Activated T-helper 17 cell treated with anti-CD3 and anti-CD28 coated beads, Interleukin-2, amount 50 U/mL, for 72 hours (primary cell): ENCODE measurements at regions not wholly inside any gene's neighbourhood (a gene's known extent, or its start where the extent isn't known, plus 50 kb on each side); places are given as distances from the start of the nearest gene placed in this dataset.
"Not testable (repeated sequence)": the region's sequence is repeated elsewhere in the genome, so short reads cannot be mapped to it uniquely, and the experiment has no call there.

Source experiments
- ATAC-seq: fragments of 150-1000 bp; cut with Tn5 transposase; replicated peaks from 2 replicates; pipeline ENCODE4 v1.10.0; 2021; ENCODE audit warnings: mild to moderate bottlenecking, moderate library complexity
- H3K27ac Mint-ChIP-seq: one replicate; pipeline ENCODE4 v1.8.0; 2022; ENCODE audit warnings: mixed read lengths
- H3K27me3 Mint-ChIP-seq: one replicate; pipeline ENCODE4 v1.8.0; 2022; ENCODE audit warnings: mixed read lengths
- H3K36me3 Mint-ChIP-seq: one replicate; pipeline ENCODE4 v1.8.0; 2022; ENCODE audit warnings: low read depth, mild to moderate bottlenecking, mixed read lengths
- H3K4me1 Mint-ChIP-seq: one replicate; pipeline ENCODE4 v1.8.0; 2022; ENCODE audit warnings: mixed read lengths
- H3K4me3 Mint-ChIP-seq: one replicate; pipeline ENCODE4 v1.8.0; 2022; ENCODE audit warnings: mild to moderate bottlenecking, mixed read lengths
- H3K9me3 Mint-ChIP-seq: one replicate; pipeline ENCODE4 v1.8.0; 2022; ENCODE audit warnings: mixed read lengths

- ATAC-seq = peak; percentile 64
- H3K36me3 Mint-ChIP-seq = peaks cover 14% of the 10 kb centered on the region
- H3K9me3 Mint-ChIP-seq = peaks cover 22% of the 10 kb centered on the region
- peak overlapping the region; percentile 6 for H3K27ac Mint-ChIP-seq
- H3K4me3 Mint-ChIP-seq = peak overlapping the region; percentile 74
- H3K27me3 Mint-ChIP-seq = peaks cover 13% of the 10 kb centered on the region
- H3K4me1 Mint-ChIP-seq = peaks cover 12% of the 10 kb centered on the region
Observed at GRCh38 chr9:63817622-63818518, 1467.1 kb downstream of the FOXD4L5 start.

GRCh38 chr9:63816751-63817621, 1468.0 kb downstream of the FOXD4L5 start:
- Mint-ChIP-seq H3K36me3 (peaks cover 14% of the 10 kb centered on the region), H3K27me3 (peaks cover 13% of the 10 kb centered on the region), H3K9me3 (peaks cover 22% of the 10 kb centered on the region), H3K4me3 (peak overlapping the region; percentile 74), H3K27ac (peak overlapping the region; percentile 6), H3K4me1 (peaks cover 12% of the 10 kb centered on the region)
- ATAC-seq = peak; percentile 79

GRCh38 chr9:63814970-63815669, 1469.9 kb downstream of the FOXD4L5 start:
- not testable (repeated sequence) for H3K27ac Mint-ChIP-seq, H3K4me3 Mint-ChIP-seq, ATAC-seq
- Mint-ChIP-seq H3K9me3 (peaks cover 18% of the 10 kb centered on the region), H3K4me1 (peaks cover 12% of the 10 kb centered on the region), H3K36me3 (peaks cover 14% of the 10 kb centered on the region), H3K27me3 (peaks cover 13% of the 10 kb centered on the region)

GRCh38 chr9:63813391-63814021, 1471.5 kb downstream of the FOXD4L5 start:
- peaks cover 18% of the 10 kb centered on the region for H3K9me3 Mint-ChIP-seq
- H3K36me3 Mint-ChIP-seq = peaks cover 14% of the 10 kb centered on the region
- ATAC-seq, H3K27ac Mint-ChIP-seq, H3K4me3 Mint-ChIP-seq: not testable (repeated sequence)
- H3K27me3 Mint-ChIP-seq = peaks cover 13% of the 10 kb centered on the region
- peaks cover 12% of the 10 kb centered on the region for H3K4me1 Mint-ChIP-seq

- ATAC-seq = peak; percentile 55
- peaks cover 17% of the 10 kb centered on the region for H3K9me3 Mint-ChIP-seq
- not testable (repeated sequence) for H3K27ac Mint-ChIP-seq, H3K36me3 Mint-ChIP-seq, H3K4me1 Mint-ChIP-seq, H3K4me3 Mint-ChIP-seq, H3K27me3 Mint-ChIP-seq
Observed at GRCh38 chr9:63812822-63813221, 1472.2 kb downstream of the FOXD4L5 start.

- H3K4me3 Mint-ChIP-seq, H3K36me3 Mint-ChIP-seq, H3K27me3 Mint-ChIP-seq, H3K27ac Mint-ChIP-seq, ATAC-seq, H3K4me1 Mint-ChIP-seq: not testable (repeated sequence)
- H3K9me3 Mint-ChIP-seq = peaks cover 13% of the 10 kb centered on the region
Observed at GRCh38 chr9:63804205-63804604, 1480.8 kb downstream of the FOXD4L5 start.

GRCh38 chr9:63794081-63794685, 1490.8 kb downstream of the FOXD4L5 start:
- not testable (repeated sequence) for H3K27ac Mint-ChIP-seq, H3K4me1 Mint-ChIP-seq, H3K4me3 Mint-ChIP-seq, ATAC-seq, H3K27me3 Mint-ChIP-seq, H3K36me3 Mint-ChIP-seq
- H3K9me3 Mint-ChIP-seq = peaks cover 15% of the 10 kb centered on the region

GRCh38 chr9:63787454-63787853, 1497.6 kb downstream of the FOXD4L5 start:
- H3K4me1 Mint-ChIP-seq, H3K27me3 Mint-ChIP-seq, H3K36me3 Mint-ChIP-seq, H3K27ac Mint-ChIP-seq, H3K4me3 Mint-ChIP-seq, ATAC-seq: not testable (repeated sequence)
- peaks cover 15% of the 10 kb centered on the region for H3K9me3 Mint-ChIP-seq

GRCh38 chr9:63785059-63785458, 1500.0 kb downstream of the FOXD4L5 start:
- not testable (repeated sequence) for H3K36me3 Mint-ChIP-seq, H3K4me1 Mint-ChIP-seq, ATAC-seq, H3K4me3 Mint-ChIP-seq, H3K27me3 Mint-ChIP-seq, H3K27ac Mint-ChIP-seq, H3K9me3 Mint-ChIP-seq

GRCh38 chr9:63784421-63784820, 1500.6 kb downstream of the FOXD4L5 start:
- H3K4me1 Mint-ChIP-seq, ATAC-seq, H3K27me3 Mint-ChIP-seq, H3K4me3 Mint-ChIP-seq, H3K36me3 Mint-ChIP-seq, H3K9me3 Mint-ChIP-seq, H3K27ac Mint-ChIP-seq: not testable (repeated sequence)

GRCh38 chr9:63781817-63782439, 1503.1 kb downstream of the FOXD4L5 start:
- peak; percentile 9 for ATAC-seq
- H3K9me3 Mint-ChIP-seq, H3K4me3 Mint-ChIP-seq, H3K36me3 Mint-ChIP-seq, H3K4me1 Mint-ChIP-seq, H3K27ac Mint-ChIP-seq, H3K27me3 Mint-ChIP-seq: not testable (repeated sequence)

GRCh38 chr9:63781390-63781789, 1503.6 kb downstream of the FOXD4L5 start:
- not testable (repeated sequence) for H3K27ac Mint-ChIP-seq, H3K4me3 Mint-ChIP-seq, H3K9me3 Mint-ChIP-seq, H3K4me1 Mint-ChIP-seq, H3K36me3 Mint-ChIP-seq, H3K27me3 Mint-ChIP-seq
- ATAC-seq = peak; percentile 88

- not testable (repeated sequence) for ATAC-seq, H3K4me3 Mint-ChIP-seq, H3K27ac Mint-ChIP-seq, H3K36me3 Mint-ChIP-seq, H3K4me1 Mint-ChIP-seq, H3K27me3 Mint-ChIP-seq, H3K9me3 Mint-ChIP-seq
Observed at GRCh38 chr9:63776220-63776619, 1508.8 kb downstream of the FOXD4L5 start.
